Fibroblast of the aortic adventitia (primary cell): ENCODE measurements at regions not wholly inside any gene's neighbourhood (a gene's known extent, or its start where the extent isn't known, plus 50 kb on each side); places are given as distances from the start of the nearest gene placed in this dataset.

Source experiments
- DNase-seq: peaks from one replicate; pipeline ENCODE4 v3.0.0-alpha.2; 2010; ENCODE audit warnings: low read depth
- H3K4me3 ChIP-seq: 2 replicates; pipeline ENCODE4 v1.5.1; 2011; ENCODE audit warnings: low read depth, mild to moderate bottlenecking, control low read depth, low read length, moderate library complexity
- CTCF ChIP-seq: IDR thresholded peaks from 2 replicates; pipeline ENCODE4 v1.5.1; 2011; ENCODE audit warnings: mild to moderate bottlenecking, low read length, control low read depth, inconsistent platforms; ENCODE audit not compliant: insufficient read depth

DNA sequence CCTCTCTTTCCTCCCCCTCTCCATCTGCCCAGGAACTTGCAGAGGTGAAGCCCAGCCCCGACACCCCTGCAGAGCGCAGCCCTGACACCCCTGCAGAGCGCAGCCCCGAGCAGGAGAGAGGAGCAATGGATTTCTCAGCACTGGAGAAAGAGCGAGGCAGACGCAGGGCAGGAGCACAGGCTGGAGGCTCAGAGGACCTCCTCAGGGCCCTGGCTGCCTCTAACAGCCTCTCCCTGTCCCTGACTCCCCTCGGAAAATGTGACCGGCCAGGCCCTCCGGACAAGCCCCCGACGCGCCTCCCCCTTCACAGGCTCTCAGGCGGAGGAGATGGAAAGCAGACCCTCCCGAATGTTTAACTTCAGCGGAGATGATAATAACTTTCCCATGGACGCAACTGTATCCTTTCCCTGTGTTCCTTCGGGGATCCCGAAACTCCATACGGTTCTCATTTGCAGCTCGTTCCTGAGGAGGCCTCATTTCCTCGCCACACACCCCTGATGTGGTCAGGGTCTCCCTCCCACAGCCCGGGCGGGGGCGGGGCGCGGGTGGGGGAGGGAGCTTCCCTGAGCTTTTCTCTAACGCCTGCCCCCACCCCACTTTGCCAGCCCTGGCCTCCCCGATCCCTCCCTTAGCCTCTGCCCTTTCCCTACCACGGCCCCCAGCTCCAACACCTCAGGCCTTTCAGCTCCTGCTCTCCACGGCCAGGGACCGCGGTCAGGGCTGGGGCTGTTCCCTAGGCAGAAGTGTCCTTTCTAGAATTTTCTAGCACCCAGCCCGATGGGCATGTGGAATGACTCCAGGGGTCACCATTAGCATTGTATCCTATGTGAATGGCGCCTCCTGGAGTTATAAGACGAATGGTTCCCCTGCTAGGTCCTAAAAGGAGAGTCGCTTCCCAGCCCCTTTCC is 201.1 kb upstream of the BCOR start:
- DNase-seq, result peak; percentile 21
- no peak overlapping the region for H3K4me3 ChIP-seq
- peak; percentile 29 for TF ChIP-seq CTCF

DNA sequence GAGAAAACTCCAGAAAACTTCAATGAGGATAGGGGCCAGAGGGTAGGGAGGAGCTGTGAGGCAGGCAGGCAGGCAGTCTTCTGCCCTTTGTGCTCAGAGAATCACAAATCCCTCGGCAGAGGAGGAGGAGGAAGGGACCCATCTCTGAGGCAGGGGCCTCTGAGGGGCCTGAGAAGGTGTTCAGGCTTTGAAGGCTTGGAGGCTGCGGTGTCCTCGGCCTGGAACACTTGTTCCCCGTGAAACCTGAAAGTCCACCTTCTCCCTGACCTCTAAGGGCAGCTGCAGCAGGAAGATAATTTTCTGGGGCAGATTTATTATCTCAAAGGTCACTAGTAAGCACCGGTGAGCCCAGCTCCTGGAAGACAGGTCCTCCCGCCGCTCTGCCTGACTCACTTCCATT is 200.3 kb upstream of the BCOR start:
- no peak overlapping the region for H3K4me3 ChIP-seq
- DNase-seq, result no peak
- no peak for TF ChIP-seq CTCF

- no peak for DNase-seq
- no peak overlapping the region for H3K4me3 ChIP-seq
- no peak for TF ChIP-seq CTCF
Measured at GRCh38 chrX:40291553-40291952, 193.8 kb upstream of the BCOR start.

- no peak overlapping the region for H3K4me3 ChIP-seq
- no peak for DNase-seq
- no peak for TF ChIP-seq CTCF
Measured at GRCh38 chrX:40290517-40290916, 192.8 kb upstream of the BCOR start.

DNA sequence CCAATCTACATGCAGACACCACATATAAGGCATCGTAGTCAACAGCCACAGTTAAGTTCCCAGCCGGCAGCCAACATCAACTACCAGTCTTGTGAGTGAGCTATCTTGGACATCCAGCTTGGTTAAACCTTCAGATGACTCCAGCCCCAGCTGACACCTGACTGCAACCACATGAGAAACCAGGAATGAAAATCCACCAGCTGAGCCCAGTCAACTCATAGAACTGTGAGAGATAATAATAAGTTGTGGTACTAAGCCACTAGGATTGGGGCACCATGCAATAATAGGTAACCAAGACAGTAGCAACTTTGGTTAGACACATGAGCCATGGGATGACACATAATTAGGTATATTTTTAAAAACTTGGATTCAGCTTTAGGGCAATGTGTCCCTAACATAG is 188.1 kb upstream of the BCOR start:
- no peak for DNase-seq
- TF ChIP-seq CTCF, result no peak
- H3K4me3 ChIP-seq, result no peak overlapping the region

DNA sequence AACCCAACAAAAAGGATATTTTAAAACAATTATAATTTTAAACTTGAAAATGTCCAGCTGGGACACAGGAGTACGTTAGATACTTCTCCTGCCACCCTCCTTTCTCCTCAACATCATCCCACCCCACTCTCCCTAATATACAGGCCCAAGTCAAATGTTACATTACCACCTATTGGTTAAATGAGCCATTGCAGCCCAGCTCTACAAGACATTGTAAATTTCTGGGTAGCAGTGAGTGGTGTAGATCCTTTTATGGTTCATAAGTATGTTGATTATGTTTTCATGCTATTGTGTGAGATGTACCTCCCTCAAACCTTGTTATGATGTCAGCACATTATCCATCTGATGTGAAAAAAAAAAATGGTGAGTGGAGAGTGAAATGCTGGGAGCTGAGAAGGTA is 187.1 kb upstream of the BCOR start:
- DNase-seq, result no peak
- peak; percentile 6 for TF ChIP-seq CTCF
- H3K4me3 ChIP-seq, result no peak overlapping the region

- peak; percentile 51 for DNase-seq
- TF ChIP-seq CTCF, result no peak
- no peak overlapping the region for H3K4me3 ChIP-seq
Measured at GRCh38 chrX:40283981-40284380, 186.2 kb upstream of the BCOR start.
